ENCODE measurements at regions not wholly inside any gene's neighbourhood (a gene's known extent, or its start where the extent isn't known, plus 50 kb on each side); places are given as distances from the start of the nearest gene placed in this dataset.

DNA sequence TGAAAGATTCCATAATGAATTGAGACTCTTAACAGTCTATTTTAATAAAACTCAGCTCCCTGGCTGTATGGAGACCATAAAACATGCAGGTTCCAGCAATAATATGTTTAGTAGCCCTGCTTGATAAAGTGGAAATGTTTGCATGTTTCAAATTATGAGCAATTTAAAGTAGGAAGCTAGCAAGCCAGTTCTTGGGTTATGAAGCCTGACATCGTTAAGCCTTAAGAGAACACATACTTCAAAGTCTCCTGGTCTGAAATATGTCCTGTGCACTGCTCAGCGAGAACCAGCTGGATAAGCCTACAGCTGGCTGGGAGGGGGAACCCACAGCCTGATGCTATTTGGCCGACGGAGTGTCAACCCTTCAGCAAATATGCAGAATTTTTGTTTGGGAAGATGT, 140.3 kb downstream of the SALL1 start:
- H4K8ac ChIP-seq (ENCODE audit: low read depth in 2 of 2, low read length in 2 of 2), result no peak overlapping the region
- no peaks in the 10 kb centered on the region for H4K20me1 ChIP-seq (ENCODE audit: insufficient read depth, low read length)
- H3K4me1 ChIP-seq (ENCODE audit: control insufficient read depth, insufficient read depth, low read length), result no peaks in the 10 kb centered on the region
- no peaks in the 10 kb centered on the region for H3K9me1 ChIP-seq (ENCODE audit: insufficient read depth, low read length)
- H3K79me1 ChIP-seq (ENCODE audit: low read depth in 1 of 2, low read length in 2 of 2), result no peaks in the 10 kb centered on the region
- H3K14ac ChIP-seq (replicated peaks; ENCODE audit: low read depth, low read length), result no peak overlapping the region
- ATAC-seq (ENCODE audit: low read depth) (no peak), DNase-seq (no peak)
- H2AFZ ChIP-seq (replicated peaks; ENCODE audit: low read length, poor library complexity), result no peak overlapping the region
- H3K4me2 ChIP-seq (ENCODE audit: low read depth, low read length), result no peak overlapping the region
- no peak overlapping the region for H4K91ac ChIP-seq (ENCODE audit: insufficient read depth, low read depth, low read length)
- H3K4ac ChIP-seq (ENCODE audit: low read depth, low read length), result no peak overlapping the region
- WGBS, 2 experiments (ENCODE audit: extremely low coverage in 2 of 2, insufficient read length in 1 of 2), result no CpG with 5 or more reads among the region's 4 CpGs
- no peak overlapping the region for H3K18ac ChIP-seq (ENCODE audit: low read depth, low read length)
- TF ChIP-seq RFX5 (IDR thresholded peaks at IDR 0.05; ENCODE audit: low read depth, low read length) (no peak), CTCF (conservative IDR thresholded peaks at IDR 0.05; ENCODE audit: low read depth, low read length) (no peak), CEBPB (IDR thresholded peaks at IDR 0.05; ENCODE audit: low read depth, low read length) (no peak), CHD1 (IDR thresholded peaks at IDR 0.05; ENCODE audit: low read depth, low read length) (no peak), MAFK (IDR thresholded peaks at IDR 0.05; ENCODE audit: low read depth, low read length) (no peak), NFE2L2 (IDR thresholded peaks at IDR 0.05; ENCODE audit: low read depth, low read length) (no peak), USF2 (IDR thresholded peaks at IDR 0.05; ENCODE audit: low read depth, low read length) (no peak), MXI1 (IDR thresholded peaks at IDR 0.05; ENCODE audit: borderline replicate concordance, low read depth, low read length) (no peak), FOS (IDR thresholded peaks at IDR 0.05; ENCODE audit: low read depth, low read length) (no peak), BHLHE40 (IDR thresholded peaks at IDR 0.05; ENCODE audit: low read depth, low read length) (no peak), SMC3 (IDR thresholded peaks at IDR 0.05; ENCODE audit: low read depth, low read length) (no peak), RAD21 (IDR thresholded peaks at IDR 0.05; ENCODE audit: low read length) (no peak), RCOR1 (IDR thresholded peaks at IDR 0.05; ENCODE audit: insufficient replicate concordance, low read length) (no peak), MAZ (IDR thresholded peaks at IDR 0.05; ENCODE audit: borderline replicate concordance, low read depth, low read length) (no peak), POLR2A (IDR thresholded peaks at IDR 0.05; ENCODE audit: low read depth, low read length) (no peak)
- TF ChIP-seq, protein P1, sequence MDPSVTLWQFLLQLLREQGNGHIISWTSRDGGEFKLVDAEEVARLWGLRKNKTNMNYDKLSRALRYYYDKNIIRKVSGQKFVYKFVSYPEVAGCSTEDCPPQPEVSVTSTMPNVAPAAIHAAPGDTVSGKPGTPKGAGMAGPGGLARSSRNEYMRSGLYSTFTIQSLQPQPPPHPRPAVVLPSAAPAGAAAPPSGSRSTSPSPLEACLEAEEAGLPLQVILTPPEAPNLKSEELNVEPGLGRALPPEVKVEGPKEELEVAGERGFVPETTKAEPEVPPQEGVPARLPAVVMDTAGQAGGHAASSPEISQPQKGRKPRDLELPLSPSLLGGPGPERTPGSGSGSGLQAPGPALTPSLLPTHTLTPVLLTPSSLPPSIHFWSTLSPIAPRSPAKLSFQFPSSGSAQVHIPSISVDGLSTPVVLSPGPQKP (IDR thresholded peaks at IDR 0.05; ENCODE audit: borderline replicate concordance, low read depth, low read length), result no peak
- H2BK20ac ChIP-seq (ENCODE audit: low read depth, low read length), result no peak overlapping the region
- H3K27me3 ChIP-seq (ENCODE audit: control insufficient read depth, insufficient read depth, low read length), result no peaks in the 10 kb centered on the region
- dilution Hi-C loops (cut with HindIII; ENCODE audit: low sequenced_read_pairs, unreplicated experiment) (no loop called here), intact Hi-C loops (cut with micrococcal nuclease) (no loop called here), in situ Hi-C loops (cut with MboI; ENCODE audit: low sequenced_read_pairs) (no loop called here)
- H3K36me3 ChIP-seq (ENCODE audit: control insufficient read depth, insufficient read depth, low read length), result no peaks in the 10 kb centered on the region
- no peak overlapping the region for H3K23ac ChIP-seq (ENCODE audit: low read depth, low read length)
- H4K5ac ChIP-seq (ENCODE audit: low read depth, low read length), result no peak overlapping the region
- H3K9ac ChIP-seq (ENCODE audit: low read depth, low read length), result no peak overlapping the region
- H2AK9ac ChIP-seq (replicated peaks; ENCODE audit: low read depth, low read length, poor library complexity), result no peak overlapping the region
- no peak overlapping the region for H2BK120ac ChIP-seq (ENCODE audit: low read depth, low read length)
- H2BK15ac ChIP-seq (ENCODE audit: low read depth, low read length), result no peak overlapping the region
- H3K4me3 ChIP-seq (ENCODE audit: insufficient read depth, low read depth, low read length), result no peak overlapping the region
- H3K9me3 ChIP-seq (ENCODE audit: control insufficient read depth, insufficient read depth, low read length), result no peaks in the 10 kb centered on the region
- BruUV-seq (replicated peaks), result no TSS peak
- H3K56ac ChIP-seq (ENCODE audit: extremely low read depth, insufficient read depth, low read length), result no peak overlapping the region
- no peak overlapping the region for H2AK5ac ChIP-seq (ENCODE audit: low read depth, low read length)
- H2BK5ac ChIP-seq (ENCODE audit: low read depth, low read length, poor library complexity, severe bottlenecking), result no peak overlapping the region
- no peak overlapping the region for H3K27ac ChIP-seq (ENCODE audit: insufficient read depth, low read length)
- CTCF ChIA-PET, result no interaction called here
- POLR2A ChIA-PET (ENCODE audit: unreplicated experiment), result no interaction called here

Measured in IMR-90 (cell line).